Right forelimb (tissue), 1 donor: ENCODE measurements at regions not wholly inside any gene's neighbourhood (a gene's known extent, or its start where the extent isn't known, plus 50 kb on each side); places are given as distances from the start of the nearest gene placed in this dataset.
"Not testable (repeated sequence)": the region's sequence is repeated elsewhere in the genome, so short reads cannot be mapped to it uniquely, and the experiment has no call there.

Experiments
- DNase-seq: peaks from one replicate; pipeline ENCODE4 v3.0.0-alpha.2; 2018

DNA sequence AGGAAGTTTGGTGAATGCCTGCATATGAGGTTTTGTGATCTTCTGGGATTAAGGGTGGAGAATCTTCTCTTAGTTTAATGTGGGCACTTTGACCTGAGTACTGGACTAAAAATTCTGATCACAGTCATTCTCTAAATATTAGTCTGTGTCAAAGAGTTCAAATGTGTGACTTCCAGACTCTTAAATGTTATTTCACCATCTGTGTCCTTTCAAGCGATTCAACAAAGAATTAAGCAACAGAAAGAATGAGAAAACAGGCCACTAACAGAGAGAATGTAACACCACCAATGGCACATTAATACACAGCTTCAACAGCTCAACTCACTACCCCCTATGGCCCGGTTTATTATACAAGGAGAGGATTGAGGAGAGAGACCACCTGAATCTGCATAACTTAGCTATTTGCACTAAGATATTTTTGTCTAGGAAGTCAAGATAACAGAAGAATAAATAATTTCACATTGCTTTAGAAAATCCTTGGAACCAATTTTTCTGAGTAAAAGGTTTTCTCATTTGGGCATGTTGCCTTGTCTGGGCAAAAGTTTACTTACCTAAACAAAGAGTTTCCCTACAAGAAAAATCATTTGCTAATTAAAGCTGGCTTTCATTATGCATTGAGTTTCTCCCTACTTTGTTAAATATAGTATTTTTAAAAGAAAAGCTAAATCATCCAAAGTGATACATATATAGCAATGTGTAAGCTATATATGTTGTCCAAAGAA, 1313.7 kb downstream of the NCAM2 start:
- DNase-seq, result no peak

DNA sequence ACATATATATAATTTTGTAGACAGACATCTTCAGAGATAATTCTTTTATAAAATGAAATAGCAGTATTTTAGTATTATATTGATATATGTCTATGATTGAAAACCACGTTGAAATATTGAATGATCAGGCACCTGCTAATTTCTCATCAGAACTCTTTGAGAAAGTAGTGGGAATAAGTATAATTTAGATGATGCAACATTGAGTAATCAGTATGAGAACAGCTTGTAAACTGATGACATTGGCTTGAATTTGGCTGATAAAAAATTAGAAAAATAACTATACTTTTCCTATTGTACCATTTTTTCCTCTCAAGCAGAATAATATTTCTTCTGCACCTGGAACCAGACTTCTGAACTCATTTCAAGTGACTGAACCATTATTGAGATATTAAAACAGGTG, 1316.8 kb downstream of the NCAM2 start:
- DNase-seq, result no peak

GRCh38 chr21:22319435-22319834, 1321.2 kb downstream of the NCAM2 start:
- no peak for DNase-seq

- no peak for DNase-seq
These were observed 1344.7 kb downstream of the NCAM2 start for GRCh38 chr21:22342889-22343288.

- DNase-seq, result no peak
These were observed 1345.1 kb downstream of the NCAM2 start for GRCh38 chr21:22343303-22343702.

DNA sequence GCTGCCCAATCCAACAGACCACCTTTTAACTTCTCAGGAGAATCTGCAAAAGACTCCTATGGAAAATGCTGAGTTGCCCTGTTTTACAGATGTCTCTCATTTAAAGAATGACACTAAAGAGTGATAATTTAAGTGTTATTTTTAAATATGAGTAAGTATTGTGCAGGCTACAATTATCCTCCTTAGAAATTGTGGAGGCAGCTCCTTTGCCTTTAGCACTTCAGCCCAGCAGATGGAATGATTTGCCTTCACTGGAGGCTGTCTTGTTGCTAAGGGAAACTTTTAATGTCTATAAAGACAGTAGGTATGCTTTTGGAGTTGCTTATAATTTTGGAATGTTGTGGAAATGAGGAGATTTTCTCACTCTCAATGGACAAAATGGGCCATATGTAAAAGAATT, 1345.5 kb downstream of the NCAM2 start:
- DNase-seq, result no peak

DNA sequence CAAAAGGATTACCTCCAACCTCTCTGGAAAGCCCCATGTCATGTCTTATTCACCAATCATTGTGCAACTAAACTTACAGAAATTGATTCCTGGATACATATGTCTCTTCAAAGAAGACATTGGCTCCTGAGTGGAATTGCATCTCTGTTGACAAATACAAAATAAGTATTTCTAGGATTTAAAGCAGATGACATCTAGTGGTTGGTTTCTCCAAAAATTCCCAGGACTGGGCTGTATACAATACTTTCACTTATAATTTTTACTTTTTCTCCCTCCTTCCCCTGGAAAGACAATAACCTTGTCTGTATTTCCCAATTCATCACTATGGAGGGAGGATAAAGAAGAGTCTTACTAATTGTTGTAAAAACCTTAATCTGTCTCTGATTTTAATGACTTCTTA, 1347.4 kb downstream of the NCAM2 start:
- no peak for DNase-seq

- DNase-seq, result no peak
These were observed 1348.4 kb downstream of the NCAM2 start for GRCh38 chr21:22346576-22346975.

DNA sequence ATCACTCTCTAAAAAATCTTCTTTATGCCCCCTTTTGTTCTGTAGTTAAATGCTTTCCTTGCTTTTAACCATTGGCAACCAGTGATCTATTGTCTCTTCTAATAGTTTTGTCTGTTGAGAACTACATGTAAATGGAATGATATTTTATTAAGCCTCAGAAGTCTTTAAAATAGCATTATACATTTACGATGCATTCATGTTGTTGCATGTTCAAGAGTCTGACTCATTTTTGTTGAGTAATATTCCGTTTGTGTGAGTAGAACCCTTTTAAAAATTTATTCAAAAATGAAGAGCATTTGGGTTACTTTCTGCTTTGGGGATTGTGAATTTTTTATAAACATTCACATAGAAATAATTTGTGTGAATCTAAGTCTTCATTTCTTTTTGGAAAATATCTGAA, 1352.9 kb downstream of the NCAM2 start:
- DNase-seq, result no peak

GRCh38 chr21:22352088-22352487, 1353.9 kb downstream of the NCAM2 start:
- no peak for DNase-seq

DNA sequence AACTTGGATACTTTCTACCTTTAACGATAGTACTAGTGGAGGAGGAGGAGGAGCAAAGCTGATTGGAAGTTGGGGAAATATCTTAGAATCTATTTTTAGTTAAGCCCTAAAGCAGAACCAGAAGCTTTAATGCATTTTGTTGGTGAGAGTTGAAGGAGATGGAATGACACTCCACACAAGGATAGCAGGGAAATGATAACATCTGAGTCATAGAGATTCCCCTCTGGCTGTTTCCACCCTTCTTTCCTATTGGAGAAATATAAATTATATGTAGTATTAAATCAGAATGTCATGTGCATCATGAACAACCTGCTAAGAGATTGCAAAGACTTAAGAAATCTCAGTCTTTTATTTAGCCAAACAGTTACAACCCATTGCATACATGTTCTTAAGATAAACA, 1357.7 kb downstream of the NCAM2 start:
- DNase-seq, result no peak

DNA sequence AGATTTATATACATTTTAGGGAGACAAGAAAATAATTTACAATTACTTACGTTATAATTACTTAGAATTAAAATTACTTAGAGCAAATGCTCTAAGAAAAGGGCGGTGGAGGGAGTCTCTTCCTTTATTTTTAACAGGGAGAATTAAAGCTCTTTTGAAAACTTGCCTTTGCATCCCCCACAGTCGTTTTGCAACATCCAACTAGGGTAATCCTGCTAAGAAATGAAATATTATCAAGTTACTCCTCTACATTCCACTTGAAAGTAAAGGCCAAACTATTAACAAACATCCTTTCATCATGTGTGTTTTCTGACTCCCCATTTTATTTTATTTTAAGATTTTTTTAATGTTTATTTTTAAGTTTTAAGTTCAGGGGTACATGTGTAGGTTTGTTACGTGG, 1358.5 kb downstream of the NCAM2 start:
- DNase-seq, result no peak

DNA sequence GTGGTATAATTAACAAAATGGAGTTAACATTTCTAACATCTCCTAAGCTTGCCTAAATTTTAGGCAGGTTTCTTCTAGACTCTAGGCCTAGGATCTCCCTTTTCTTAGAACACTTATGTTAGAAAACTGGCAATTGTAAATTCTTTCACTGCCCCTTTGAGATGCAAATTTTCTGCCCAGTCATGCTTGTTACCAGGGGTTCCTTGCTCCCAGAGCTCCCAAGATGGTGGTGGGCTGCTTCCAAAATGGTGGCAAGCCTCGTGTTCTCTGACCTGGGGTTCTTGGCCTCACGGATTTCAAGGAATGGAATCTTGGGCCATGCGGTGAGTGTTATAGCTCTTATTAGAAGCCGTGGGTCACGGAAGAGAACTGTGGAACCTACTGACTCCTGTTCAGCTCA, 1361.4 kb downstream of the NCAM2 start:
- not testable (repeated sequence) for DNase-seq

- no peak for DNase-seq
These were observed 1365.3 kb downstream of the NCAM2 start for GRCh38 chr21:22363504-22363903.

DNA sequence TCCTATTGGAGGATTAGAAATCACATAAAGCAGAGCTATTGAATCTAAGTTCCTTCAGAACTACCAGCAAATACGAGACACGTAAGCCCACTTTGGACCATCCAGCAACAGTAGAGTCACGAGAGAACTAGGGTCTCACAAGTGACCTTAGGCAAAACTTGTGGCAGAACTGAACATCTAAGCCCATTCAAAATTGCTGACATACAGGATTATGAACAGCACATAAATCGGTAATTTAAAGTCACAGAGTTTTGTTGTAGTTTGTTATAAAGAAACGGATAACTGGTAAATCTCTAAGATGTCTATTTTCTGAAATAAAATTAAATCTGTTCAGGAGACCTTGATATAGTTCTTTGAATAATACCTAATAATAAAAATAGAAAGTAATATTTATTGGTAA, 1366.0 kb downstream of the NCAM2 start:
- DNase-seq, result no peak

GRCh38 chr21:22374218-22374969, 1376.2 kb downstream of the NCAM2 start:
- DNase-seq, result no peak

DNA sequence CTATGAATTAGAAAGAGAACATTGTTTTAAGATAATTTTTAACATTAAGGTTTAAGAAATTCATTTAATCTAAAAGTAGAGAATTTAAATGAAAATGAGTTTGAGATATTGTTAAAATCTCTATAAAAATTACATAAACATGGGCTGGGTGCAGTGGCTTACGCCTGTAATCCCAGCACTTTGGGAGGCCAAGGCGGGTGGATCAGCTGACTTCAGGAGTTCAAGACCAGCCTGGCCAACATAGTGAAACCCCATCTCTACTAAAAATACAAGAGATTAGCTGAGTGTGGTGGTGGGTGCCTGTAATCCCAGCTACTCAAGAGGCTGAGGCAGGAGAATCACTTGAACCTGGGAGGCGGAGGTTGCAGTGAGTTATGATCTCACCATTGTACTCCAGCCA, 1379.6 kb downstream of the NCAM2 start:
- DNase-seq, result not testable (repeated sequence)

- no peak for DNase-seq
These were observed 1395.1 kb downstream of the NCAM2 start for GRCh38 chr21:22393324-22393723.

- no peak for DNase-seq
These were observed 1397.8 kb downstream of the NCAM2 start for GRCh38 chr21:22395965-22396364.

GRCh38 chr21:22399681-22400514, 1401.7 kb downstream of the NCAM2 start:
- DNase-seq, result no peak

GRCh38 chr21:22409571-22409970, 1411.4 kb downstream of the NCAM2 start:
- DNase-seq, result no peak

DNA sequence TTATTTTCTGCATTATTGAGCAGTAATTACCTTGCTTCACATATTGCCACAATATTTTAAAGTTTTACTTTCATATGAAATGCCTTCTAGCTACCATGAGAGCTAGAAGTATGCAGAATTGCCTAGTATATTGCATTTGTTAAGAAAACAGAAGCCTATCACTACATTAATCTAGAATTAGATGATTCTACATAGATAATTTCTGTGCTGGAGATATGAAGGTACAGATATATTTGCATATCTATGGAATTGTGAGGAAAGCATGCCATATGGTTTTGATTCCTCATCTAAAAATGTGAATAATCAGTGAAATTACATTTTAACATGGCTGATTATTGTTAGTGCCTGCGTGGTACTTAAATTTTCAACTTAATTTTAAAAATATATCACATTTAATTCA, 1418.3 kb downstream of the NCAM2 start:
- DNase-seq, result no peak

DNA sequence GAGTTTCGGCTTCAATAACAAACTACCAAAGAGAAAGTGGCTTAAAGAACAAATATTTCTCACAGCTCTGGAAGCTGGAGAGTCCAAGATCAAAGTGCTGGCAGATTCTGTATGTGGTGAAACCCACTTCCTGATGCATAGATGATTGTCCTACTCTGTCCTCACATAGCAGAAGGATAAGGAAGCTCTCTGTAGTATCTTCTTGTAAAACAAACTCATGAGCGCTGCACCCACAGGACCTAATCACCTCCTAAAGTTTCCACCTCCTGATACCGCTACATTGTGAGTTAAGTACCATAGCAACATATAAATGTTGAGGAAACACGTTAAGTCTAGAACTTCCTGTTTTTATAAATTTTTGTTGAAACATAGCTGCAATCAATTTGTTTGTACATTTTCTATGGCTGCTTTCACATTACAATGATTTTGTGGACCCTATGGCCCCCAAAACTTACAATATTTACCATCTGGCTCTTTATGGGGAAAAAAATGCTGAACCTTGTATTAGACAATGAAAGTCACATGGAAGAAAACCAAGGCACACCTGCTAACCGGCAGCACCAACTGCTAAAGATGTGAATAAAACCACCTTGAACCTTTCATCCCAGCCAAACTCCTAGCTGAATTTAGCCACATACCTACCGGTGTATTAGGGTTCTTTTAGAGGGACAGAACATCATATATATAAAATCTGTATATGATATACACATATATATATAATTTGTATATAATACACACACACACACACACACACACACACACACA, 1423.4 kb downstream of the NCAM2 start:
- DNase-seq, result no peak
